Keratinocyte (primary cell): ENCODE measurements at regions not wholly inside any gene's neighbourhood (a gene's known extent, or its start where the extent isn't known, plus 50 kb on each side); places are given as distances from the start of the nearest gene placed in this dataset.

Experiments
- DNase-seq: peaks from one replicate; pipeline ENCODE4 v3.0.0-alpha.2; 2011; ENCODE audit warnings: low read depth, missing footprints, low spot score
- FAIRE-seq: peaks from 2 replicates; lab custom pipeline; 2011; peaks lifted over from hg19 to GRCh38; lab: Jason Lieb, UNC
- H2AFZ ChIP-seq: 2 replicates; pipeline ENCODE4 v1.6.0; 2012; ENCODE audit warnings: low read length, control low read depth, inconsistent platforms; ENCODE audit not compliant: control insufficient read depth
- H3K27ac ChIP-seq: 2 replicates; pipeline ENCODE4 v1.5.1; 2011; ENCODE audit warnings: low read length; ENCODE audit not compliant: control insufficient read depth, insufficient read depth
- H3K27me3 ChIP-seq: 3 replicates; pipeline ENCODE4 v1.6.0; 2011; ENCODE audit warnings: low read length; ENCODE audit not compliant: control insufficient read depth, insufficient read depth; ENCODE audit errors: extremely low read depth
- H3K36me3 ChIP-seq, 2 experiments: 2 replicates in 1 of 2; 3 replicates in 1 of 2; pipeline ENCODE4 v1.5.1; 2011; ENCODE audit warnings: low read length in 2 of 2, mild to moderate bottlenecking in 1 of 2; ENCODE audit not compliant: control insufficient read depth in 2 of 2, insufficient read depth in 2 of 2; ENCODE audit errors: extremely low read depth in 1 of 2
- H3K4me1 ChIP-seq: 3 replicates; pipeline ENCODE4 v1.5.1; 2011; ENCODE audit warnings: low read length; ENCODE audit not compliant: control insufficient read depth, insufficient read depth; ENCODE audit errors: extremely low read depth
- H3K4me2 ChIP-seq: 3 replicates; pipeline ENCODE4 v1.6.0; 2011; ENCODE audit warnings: low read depth, low read length; ENCODE audit not compliant: control insufficient read depth, insufficient read depth; ENCODE audit errors: extremely low read depth
- H3K4me3 ChIP-seq, 3 experiments: fragments of 200-600 bp in 1 of 3; sonication (generic) in 1 of 3; 2 replicates in 2 of 3; 3 replicates in 1 of 3; pipeline ENCODE4 v1.5.1; 2011 to 2016; ENCODE audit warnings: low read length in 3 of 3, mild to moderate bottlenecking in 3 of 3, control low read depth in 2 of 3, inconsistent platforms in 1 of 3, low read depth in 1 of 3, mixed read lengths in 1 of 3, mixed run types in 1 of 3, moderate library complexity in 1 of 3; ENCODE audit not compliant: control insufficient read depth in 2 of 3, insufficient read depth in 2 of 3; ENCODE audit errors: extremely low read depth in 1 of 3
- H3K79me2 ChIP-seq: 2 replicates; pipeline ENCODE4 v1.6.0; 2012; ENCODE audit warnings: low read length; ENCODE audit not compliant: control insufficient read depth, insufficient read depth
- H3K9ac ChIP-seq: 3 replicates; pipeline ENCODE4 v1.6.0; 2011; ENCODE audit warnings: low read length; ENCODE audit not compliant: control insufficient read depth, insufficient read depth; ENCODE audit errors: extremely low read depth
- H3K9me1 ChIP-seq: 3 replicates; pipeline ENCODE4 v1.6.0; 2011; ENCODE audit warnings: low read length; ENCODE audit not compliant: control insufficient read depth, insufficient read depth; ENCODE audit errors: extremely low read depth
- H3K9me3 ChIP-seq: 2 replicates; pipeline ENCODE4 v1.5.1; 2012; ENCODE audit warnings: low read depth, low read length; ENCODE audit not compliant: control insufficient read depth
- H4K20me1 ChIP-seq: 3 replicates; pipeline ENCODE4 v1.6.0; 2011; ENCODE audit warnings: low read length; ENCODE audit not compliant: control insufficient read depth, insufficient read depth; ENCODE audit errors: extremely low read depth
- EZH2 ChIP-seq: IDR thresholded peaks from one replicate; pipeline ENCODE4 v1.6.1; 2012; ENCODE audit warnings: inconsistent platforms, mild to moderate bottlenecking, low read length, moderate library complexity
- dilution Hi-C: fragments of 300-500 bp; cut with MboI; formaldehyde crosslinking; loops from one replicate; pipeline ENCODE4 v1.7.0; 2020; ENCODE audit warnings: low sequenced_read_pairs; ENCODE audit not compliant: extremely low pct_ligation_motif_present
- TF ChIP-seq, protein P1 (sequence below), 3 experiments: IDR thresholded peaks in 1 of 3; conservative IDR thresholded peaks in 1 of 3; optimal IDR thresholded peaks in 1 of 3; 2 replicates in 2 of 3; 3 replicates in 1 of 3; pipeline versions ENCODE3 to v1.5.1; 2011; ENCODE audit warnings: low read length in 3 of 3, mild to moderate bottlenecking in 3 of 3, moderate library complexity in 2 of 3, control low read depth in 1 of 3, inconsistent platforms in 1 of 3; ENCODE audit not compliant: insufficient read depth in 2 of 3; ENCODE audit errors: extremely low read depth in 1 of 3

- H3K27me3 ChIP-seq = no peaks in the 10 kb centered on the region
- no peak for DNase-seq
- no peaks in the 10 kb centered on the region for H3K79me2 ChIP-seq
- H3K4me1 ChIP-seq = no peaks in the 10 kb centered on the region
- TF ChIP-seq, protein P1, sequence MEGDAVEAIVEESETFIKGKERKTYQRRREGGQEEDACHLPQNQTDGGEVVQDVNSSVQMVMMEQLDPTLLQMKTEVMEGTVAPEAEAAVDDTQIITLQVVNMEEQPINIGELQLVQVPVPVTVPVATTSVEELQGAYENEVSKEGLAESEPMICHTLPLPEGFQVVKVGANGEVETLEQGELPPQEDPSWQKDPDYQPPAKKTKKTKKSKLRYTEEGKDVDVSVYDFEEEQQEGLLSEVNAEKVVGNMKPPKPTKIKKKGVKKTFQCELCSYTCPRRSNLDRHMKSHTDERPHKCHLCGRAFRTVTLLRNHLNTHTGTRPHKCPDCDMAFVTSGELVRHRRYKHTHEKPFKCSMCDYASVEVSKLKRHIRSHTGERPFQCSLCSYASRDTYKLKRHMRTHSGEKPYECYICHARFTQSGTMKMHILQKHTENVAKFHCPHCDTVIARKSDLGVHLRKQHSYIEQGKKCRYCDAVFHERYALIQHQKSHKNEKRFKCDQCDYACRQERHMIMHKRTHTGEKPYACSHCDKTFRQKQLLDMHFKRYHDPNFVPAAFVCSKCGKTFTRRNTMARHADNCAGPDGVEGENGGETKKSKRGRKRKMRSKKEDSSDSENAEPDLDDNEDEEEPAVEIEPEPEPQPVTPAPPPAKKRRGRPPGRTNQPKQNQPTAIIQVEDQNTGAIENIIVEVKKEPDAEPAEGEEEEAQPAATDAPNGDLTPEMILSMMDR (optimal IDR thresholded peaks at IDR 0.05 in 1 of 3, IDR thresholded peaks at IDR 0.05 in 1 of 3, conservative IDR thresholded peaks at IDR 0.05 in 1 of 3; ENCODE audit: extremely low read depth in 1 of 3, insufficient read depth in 2 of 3, low read length in 3 of 3) = no peak
- no peak for TF ChIP-seq EZH2
- no peak overlapping the region for H3K4me2 ChIP-seq
- H3K27ac ChIP-seq = no peak overlapping the region
- H2AFZ ChIP-seq = no peak overlapping the region
- H3K4me3 ChIP-seq = no peak overlapping the region
- no peak for FAIRE-seq
- H4K20me1 ChIP-seq = no peaks in the 10 kb centered on the region
- no peaks in the 10 kb centered on the region for H3K9me3 ChIP-seq
- no peak overlapping the region for H3K9ac ChIP-seq
- H3K36me3 ChIP-seq = no peaks in the 10 kb centered on the region
- H3K9me1 ChIP-seq = no peaks in the 10 kb centered on the region
- dilution Hi-C loops = no loop called here
Observed at GRCh38 chr22:23002612-23003180, 67.6 kb upstream of the GNAZ start.

DNA sequence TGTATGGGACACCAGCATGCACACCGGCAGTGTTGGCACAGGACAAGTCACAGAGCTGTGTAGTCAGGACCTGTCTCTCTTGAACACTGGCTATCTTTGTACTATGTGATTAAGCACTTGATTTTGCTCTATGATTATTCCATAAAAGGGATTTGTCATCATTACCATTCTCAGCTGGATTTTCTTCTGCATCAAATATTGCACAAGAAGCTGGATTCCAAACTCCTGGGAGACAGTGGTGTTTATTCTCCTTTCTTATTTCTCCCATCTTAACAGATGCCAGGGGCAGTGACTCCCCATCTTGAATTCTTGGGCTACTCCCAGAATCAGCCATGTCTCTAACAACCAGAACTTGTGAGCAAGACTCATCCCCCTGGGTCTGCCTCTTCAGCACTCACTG, 62.5 kb upstream of the GNAZ start:
- Histone ChIP-seq H3K27me3 (no peaks in the 10 kb centered on the region), H3K4me1 (no peaks in the 10 kb centered on the region), H3K4me2 (no peak overlapping the region), H3K79me2 (no peaks in the 10 kb centered on the region), H3K27ac (no peak overlapping the region), H4K20me1 (no peaks in the 10 kb centered on the region), H2AFZ (no peak overlapping the region), H3K9ac (no peak overlapping the region), H3K36me3 (no peaks in the 10 kb centered on the region), H3K9me1 (no peaks in the 10 kb centered on the region), H3K4me3 (no peak overlapping the region), H3K9me3 (no peaks in the 10 kb centered on the region)
- TF ChIP-seq, protein P1 (optimal IDR thresholded peaks at IDR 0.05 in 1 of 3, IDR thresholded peaks at IDR 0.05 in 1 of 3, conservative IDR thresholded peaks at IDR 0.05 in 1 of 3; ENCODE audit: extremely low read depth in 1 of 3, insufficient read depth in 2 of 3, low read length in 3 of 3) = no peak
- no peak for TF ChIP-seq EZH2
- no peak for FAIRE-seq
- dilution Hi-C loops = no loop called here
- no peak for DNase-seq
